CD14-positive monocyte (primary cell): ENCODE measurements at regions not wholly inside any gene's neighbourhood (a gene's known extent, or its start where the extent isn't known, plus 50 kb on each side); places are given as distances from the start of the nearest gene placed in this dataset.

Source experiments
- DNase-seq, 3 donors: peaks; one replicate each; pipeline ENCODE4 v3.0.0-alpha.2; 2011 to 2022
- H2AFZ ChIP-seq: 2 replicates; pipeline ENCODE4 v1.6.0; 2012; ENCODE audit warnings: mild to moderate bottlenecking, low read depth, low read length, inconsistent platforms; ENCODE audit not compliant: insufficient read depth, poor library complexity, severe bottlenecking
- H3K27ac ChIP-seq, 2 donors: 1 replicate in 1 of 2; 2 replicates in 1 of 2; pipeline ENCODE4 v1.5.1; 2012 to 2013; ENCODE audit warnings: low read length in 2 of 2, control low read depth in 1 of 2, inconsistent platforms in 1 of 2, low read depth in 1 of 2, mild to moderate bottlenecking in 1 of 2
- H3K27me3 ChIP-seq, 2 donors: one replicate each; pipeline versions ENCODE4 v1.6.0 to v1.6.1; 2011 to 2013; ENCODE audit warnings: low read length in 2 of 2; ENCODE audit not compliant: control insufficient read depth in 2 of 2, insufficient read depth in 2 of 2
- H3K36me3 ChIP-seq, 2 donors: replicated peaks in 1 of 2; 1 replicate in 1 of 2; 2 replicates in 1 of 2; pipeline versions ENCODE4 v1.5.1 to v1.6.1; 2012 to 2013; ENCODE audit warnings: low read length in 2 of 2, control low read depth in 1 of 2, inconsistent platforms in 1 of 2, mild to moderate bottlenecking in 1 of 2; ENCODE audit not compliant: insufficient read depth in 2 of 2, control insufficient read depth in 1 of 2
- H3K4me1 ChIP-seq, 2 donors: 1 replicate in 1 of 2; 2 replicates in 1 of 2; pipeline versions ENCODE4 v1.5.1 to v1.6.1; 2012 to 2013; ENCODE audit warnings: low read length in 2 of 2, control low read depth in 1 of 2, inconsistent platforms in 1 of 2, mild to moderate bottlenecking in 1 of 2, moderate library complexity in 1 of 2; ENCODE audit not compliant: insufficient read depth in 2 of 2, control insufficient read depth in 1 of 2
- H3K4me2 ChIP-seq: replicated peaks from 2 replicates; pipeline ENCODE3; 2012; ENCODE audit warnings: low read length, moderate library complexity, mild to moderate bottlenecking; ENCODE audit not compliant: poor library complexity, severe bottlenecking; ENCODE audit errors: extremely low read depth
- H3K4me3 ChIP-seq, 3 experiments: fragments of 200-600 bp in 1 of 3; sonication (generic) in 1 of 3; replicated peaks in 1 of 3; 1 replicate in 2 of 3; 2 replicates in 1 of 3; pipeline ENCODE4 v1.5.1; 2011 to 2013; ENCODE audit warnings: low read length in 3 of 3, mild to moderate bottlenecking in 3 of 3, control low read depth in 2 of 3, low read depth in 2 of 3, inconsistent platforms in 1 of 3, moderate library complexity in 1 of 3
- H3K79me2 ChIP-seq: 2 replicates; pipeline ENCODE4 v1.6.0; 2012; ENCODE audit warnings: mild to moderate bottlenecking, control low read depth, inconsistent platforms, low read length, moderate library complexity; ENCODE audit not compliant: insufficient read depth
- H3K9ac ChIP-seq: 2 replicates; pipeline ENCODE4 v1.6.0; 2017; ENCODE audit warnings: low read length, mild to moderate bottlenecking; ENCODE audit not compliant: insufficient read depth, poor library complexity, severe bottlenecking
- H3K9me3 ChIP-seq, 2 donors: replicated peaks in 1 of 2; 1 replicate in 1 of 2; 2 replicates in 1 of 2; pipeline versions ENCODE4 v1.5.1 to v1.6.1; 2012 to 2013; ENCODE audit warnings: low read length in 2 of 2, control low read depth in 1 of 2; ENCODE audit not compliant: control insufficient read depth in 1 of 2, insufficient read depth in 1 of 2
- H4K20me1 ChIP-seq: 2 replicates; pipeline ENCODE4 v1.6.0; 2012; ENCODE audit warnings: mild to moderate bottlenecking, low read length, control low read depth, moderate library complexity; ENCODE audit not compliant: insufficient read depth
- H3K27ac Mint-ChIP-seq, 7 donors: one replicate each; pipeline ENCODE4 v1.8.0; 2020; ENCODE audit warnings: mild to moderate bottlenecking in 7 of 7, mixed read lengths in 7 of 7, moderate library complexity in 6 of 7, inconsistent platforms in 2 of 7
- H3K27me3 Mint-ChIP-seq, 3 donors: one replicate each; pipeline ENCODE4 v1.8.0; 2021 to 2022; ENCODE audit warnings: low read depth in 3 of 3, mild to moderate bottlenecking in 3 of 3, mixed read lengths in 3 of 3, moderate library complexity in 3 of 3, inconsistent platforms in 1 of 3
- H3K36me3 Mint-ChIP-seq, 2 donors: one replicate each; pipeline ENCODE4 v1.8.0; 2020; ENCODE audit warnings: mixed read lengths in 2 of 2, inconsistent platforms in 1 of 2, mild to moderate bottlenecking in 1 of 2
- H3K4me1 Mint-ChIP-seq: one replicate; pipeline ENCODE4 v1.8.0; 2020; ENCODE audit warnings: mild to moderate bottlenecking, mixed read lengths
- H3K4me3 Mint-ChIP-seq, 2 donors: one replicate each; pipeline ENCODE4 v1.8.0; 2020; ENCODE audit warnings: mild to moderate bottlenecking in 2 of 2, mixed read lengths in 2 of 2, moderate library complexity in 1 of 2
- H3K9me3 Mint-ChIP-seq, 7 donors: one replicate each; pipeline ENCODE4 v1.8.0; 2020 to 2022; ENCODE audit warnings: mixed read lengths in 7 of 7, mild to moderate bottlenecking in 6 of 7, moderate library complexity in 6 of 7, inconsistent platforms in 2 of 7
- WGBS: methylation state at CpG from one replicate; pipeline ENCODE4 v1.1.5; 2013; ENCODE audit warnings: missing lambda C conversion rate; ENCODE audit not compliant: insufficient coverage; 5-methylcytosine and 5-hydroxymethylcytosine counted together
- intact Hi-C, 2 donors: fragments of 100-400 bp; cut with micrococcal nuclease; formaldehyde crosslinking; loops; one replicate each; pipeline versions ENCODE4 v1.15.0 to v1.15.1; 2023
- TF ChIP-seq, protein P1 (sequence below): fragments of 200-600 bp; IDR thresholded peaks from one replicate; pipeline ENCODE4 v1.8.0; 2022; ENCODE audit warnings: antibody characterized with exemption, mild to moderate bottlenecking

DNA sequence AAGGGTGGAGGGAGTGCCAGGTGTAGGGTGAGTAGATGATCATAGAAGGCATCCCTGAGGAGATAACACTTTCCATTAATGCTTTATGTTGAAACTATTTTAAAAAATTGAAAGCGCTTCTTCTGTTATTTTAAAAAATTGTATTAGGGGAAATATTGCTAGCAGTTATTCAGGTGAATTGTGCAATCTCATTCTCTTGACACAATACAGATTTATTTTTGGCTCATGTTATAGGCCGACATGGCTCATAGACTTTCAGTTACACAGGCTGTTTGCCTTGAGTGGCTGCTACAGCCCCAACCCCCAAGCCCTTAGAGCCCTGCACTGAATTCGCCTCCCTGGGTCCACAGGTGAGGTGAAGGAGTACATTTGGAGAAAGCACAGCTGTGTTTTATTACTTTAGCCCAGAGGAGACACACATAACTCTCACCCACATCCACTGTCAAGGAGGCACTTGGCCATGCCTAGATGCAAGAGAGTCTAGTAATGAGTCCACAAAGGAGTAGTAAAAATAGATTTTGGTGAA lies 228.2 kb downstream of the RFPL4B start:
- intact Hi-C loops, result no loop called here
- H3K27ac ChIP-seq, result no peak overlapping the region
- no peaks in the 10 kb centered on the region for H3K9me3 ChIP-seq
- H3K27me3 Mint-ChIP-seq, result peaks cover 0 to 1% (median 0%) of the 10 kb centered on the region in 3 donors
- H3K79me2 ChIP-seq, result no peaks in the 10 kb centered on the region
- H3K9ac ChIP-seq, result no peak overlapping the region
- no peak overlapping the region for H3K4me2 ChIP-seq
- H3K4me1 ChIP-seq, result no peaks in the 10 kb centered on the region
- no peak overlapping the region for H3K4me3 ChIP-seq
- H3K4me3 Mint-ChIP-seq, result no peak overlapping the region
- DNase-seq, result no peak
- H3K9me3 Mint-ChIP-seq, result peaks cover 0 to 7% (median 0%) of the 10 kb centered on the region in 7 donors
- H3K27ac Mint-ChIP-seq, result no peak overlapping the region
- no peaks in the 10 kb centered on the region for H3K27me3 ChIP-seq
- TF ChIP-seq, protein P1, sequence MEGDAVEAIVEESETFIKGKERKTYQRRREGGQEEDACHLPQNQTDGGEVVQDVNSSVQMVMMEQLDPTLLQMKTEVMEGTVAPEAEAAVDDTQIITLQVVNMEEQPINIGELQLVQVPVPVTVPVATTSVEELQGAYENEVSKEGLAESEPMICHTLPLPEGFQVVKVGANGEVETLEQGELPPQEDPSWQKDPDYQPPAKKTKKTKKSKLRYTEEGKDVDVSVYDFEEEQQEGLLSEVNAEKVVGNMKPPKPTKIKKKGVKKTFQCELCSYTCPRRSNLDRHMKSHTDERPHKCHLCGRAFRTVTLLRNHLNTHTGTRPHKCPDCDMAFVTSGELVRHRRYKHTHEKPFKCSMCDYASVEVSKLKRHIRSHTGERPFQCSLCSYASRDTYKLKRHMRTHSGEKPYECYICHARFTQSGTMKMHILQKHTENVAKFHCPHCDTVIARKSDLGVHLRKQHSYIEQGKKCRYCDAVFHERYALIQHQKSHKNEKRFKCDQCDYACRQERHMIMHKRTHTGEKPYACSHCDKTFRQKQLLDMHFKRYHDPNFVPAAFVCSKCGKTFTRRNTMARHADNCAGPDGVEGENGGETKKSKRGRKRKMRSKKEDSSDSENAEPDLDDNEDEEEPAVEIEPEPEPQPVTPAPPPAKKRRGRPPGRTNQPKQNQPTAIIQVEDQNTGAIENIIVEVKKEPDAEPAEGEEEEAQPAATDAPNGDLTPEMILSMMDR, result no peak
- no peaks in the 10 kb centered on the region for H3K36me3 ChIP-seq
- H3K36me3 Mint-ChIP-seq, result no peaks in the 10 kb centered on the region
- H3K4me1 Mint-ChIP-seq, result no peaks in the 10 kb centered on the region
- WGBS, result no CpG with 5 or more reads among the region's 3 CpGs
- no peak overlapping the region for H2AFZ ChIP-seq
- no peaks in the 10 kb centered on the region for H4K20me1 ChIP-seq

DNA sequence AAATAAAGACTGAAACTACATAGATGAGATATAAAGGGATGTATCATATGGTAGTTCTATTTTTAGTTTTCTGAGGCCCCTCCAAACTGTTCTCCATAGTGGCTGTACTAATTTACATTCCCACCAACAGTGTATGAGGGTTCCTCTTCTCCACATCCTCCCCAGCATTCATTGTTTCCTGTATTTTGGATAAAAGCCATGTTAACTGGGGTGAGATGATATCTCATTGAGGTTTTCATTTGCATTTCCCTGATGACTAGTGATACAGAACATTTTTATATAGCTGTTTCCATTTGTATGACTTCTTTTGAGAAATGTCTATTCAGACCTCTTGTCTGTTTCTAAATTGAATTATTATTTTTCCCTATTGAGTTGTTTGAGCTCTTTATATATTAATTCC lies 229.3 kb downstream of the RFPL4B start:
- Histone ChIP-seq H3K27me3 (no peaks in the 10 kb centered on the region), H3K4me3 (no peak overlapping the region), H3K36me3 (no peaks in the 10 kb centered on the region), H2AFZ (no peak overlapping the region), H4K20me1 (no peaks in the 10 kb centered on the region), H3K4me1 (no peaks in the 10 kb centered on the region), H3K79me2 (no peaks in the 10 kb centered on the region), H3K4me2 (no peak overlapping the region), H3K27ac (no peak overlapping the region), H3K9ac (no peak overlapping the region), H3K9me3 (no peaks in the 10 kb centered on the region)
- no peaks in the 10 kb centered on the region for H3K4me1 Mint-ChIP-seq
- DNase-seq, result no peak
- peak overlapping the region in 1 of 7 donors; percentile 7 for H3K27ac Mint-ChIP-seq
- H3K4me3 Mint-ChIP-seq, result no peak overlapping the region
- peaks cover 0 to 7% (median 0%) of the 10 kb centered on the region in 7 donors for H3K9me3 Mint-ChIP-seq
- H3K36me3 Mint-ChIP-seq, result no peaks in the 10 kb centered on the region
- TF ChIP-seq, protein P1, result no peak
- H3K27me3 Mint-ChIP-seq, result no peaks in the 10 kb centered on the region
- intact Hi-C loops, result no loop called here
